Pancreas (tissue), 10 donors: ENCODE measurements at regions not wholly inside any gene's neighbourhood (a gene's known extent, or its start where the extent isn't known, plus 50 kb on each side); places are given as distances from the start of the nearest gene placed in this dataset.
A peak's percentile ranks its signal among the peaks of the same experiment; 100 is the strongest.

Experiments used
- ATAC-seq, 4 donors: fragments of 200-7000 bp; cut with Tn5 transposase; one replicate each; pipeline versions ENCODE4 v1.8.0 to v1.9.1; 2020; ENCODE audit warnings: mild to moderate bottlenecking in 4 of 4, moderate library complexity in 4 of 4
- DNase-seq, 6 donors: peaks; one replicate each; pipeline ENCODE4 v3.0.0-alpha.2; 2020
- FAIRE-seq: peaks from 2 replicates; lab custom pipeline; 2012; peaks lifted over from hg19 to GRCh38; lab: Jason Lieb, UNC
- H3K27ac ChIP-seq, 4 donors: fragments of 200-600 bp; sonication (generic); 1 replicate in 3 of 4; 2 replicates in 1 of 4; pipeline versions ENCODE4 v1.5.0 to v1.8.0; 2020
- H3K27me3 ChIP-seq, 4 donors: fragments of 200-600 bp; one replicate each; pipeline ENCODE4 v1.8.0; 2021
- H3K36me3 ChIP-seq, 3 donors: fragments of 200-600 bp; sonication (generic) in 1 of 3; one replicate each; pipeline versions ENCODE4 v1.5.0 to v1.8.0; 2020 to 2021
- H3K4me1 ChIP-seq, 3 donors: fragments of 200-600 bp; one replicate each; pipeline ENCODE4 v1.8.0; 2021
- H3K4me3 ChIP-seq, 4 donors: fragments of 200-600 bp; sonication (generic) in 2 of 4; one replicate each; pipeline versions ENCODE4 v1.5.0 to v1.8.0; 2020 to 2021
- H3K9me3 ChIP-seq, 4 donors: fragments of 200-600 bp; one replicate each; pipeline ENCODE4 v1.8.0; 2021
- WGBS, 2 donors: extraction: QIAGEN DNeasy Blood & Tissue Kit; methylation state at CpG; one replicate each; pipeline ENCODE4 v1.1.7; 2013; 5-methylcytosine and 5-hydroxymethylcytosine counted together
- intact Hi-C, 3 donors: fragments of 100-400 bp; cut with DNase I; formaldehyde crosslinking; loops; one replicate each; pipeline versions ENCODE4 v1.11.1 to v1.14.2; 2022
- TF ChIP-seq, protein P1 (sequence below), 4 donors: fragments of 200-600 bp; sonication (generic) in 3 of 4; IDR thresholded peaks; one replicate each; pipeline versions ENCODE4 v1.5.0 to v1.8.0; 2021; ENCODE audit warnings: antibody characterized with exemption in 4 of 4
- donor health status: healthy with polysubstance abuse.
- donor health status: DM: no; HTN: no; CAD: no; lungs with moderate emphysema.
- donor health status: DM: no; HTN: no; CAD: no.
- donor health status: control.
- donor health status: control.
- donor health status: Bipolar disorder and iron deficiency.
- donor health status: DM: yes; HTN: yes; CAD: no.
- donor health status: DM: no; HTN: no; CAD: no.
- donor health status: DM: no; HTN: no; CAD: no.
- donor health status: DM: yes; HTN: yes; CAD: no.

DNA sequence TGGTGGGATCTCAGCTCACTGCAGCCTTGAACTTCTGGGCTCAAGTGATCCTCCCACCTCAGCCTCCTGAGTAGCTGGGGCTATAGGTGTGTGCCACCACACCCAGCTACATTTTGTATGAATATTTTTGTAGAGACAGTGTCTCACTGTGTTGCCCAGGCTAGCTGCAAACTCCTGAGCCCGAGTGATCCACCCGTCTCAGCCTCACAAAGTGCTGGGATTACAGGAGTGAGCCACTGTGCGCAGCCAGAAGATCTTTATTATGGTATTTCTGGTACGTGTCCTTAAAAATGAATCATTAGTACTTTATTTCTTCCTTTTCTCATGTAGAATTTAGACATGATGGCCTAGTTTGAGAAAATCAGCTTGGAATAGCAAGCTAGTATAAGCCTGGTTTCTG, 153.3 kb downstream of the BCHE start:
- TF ChIP-seq, protein P1, sequence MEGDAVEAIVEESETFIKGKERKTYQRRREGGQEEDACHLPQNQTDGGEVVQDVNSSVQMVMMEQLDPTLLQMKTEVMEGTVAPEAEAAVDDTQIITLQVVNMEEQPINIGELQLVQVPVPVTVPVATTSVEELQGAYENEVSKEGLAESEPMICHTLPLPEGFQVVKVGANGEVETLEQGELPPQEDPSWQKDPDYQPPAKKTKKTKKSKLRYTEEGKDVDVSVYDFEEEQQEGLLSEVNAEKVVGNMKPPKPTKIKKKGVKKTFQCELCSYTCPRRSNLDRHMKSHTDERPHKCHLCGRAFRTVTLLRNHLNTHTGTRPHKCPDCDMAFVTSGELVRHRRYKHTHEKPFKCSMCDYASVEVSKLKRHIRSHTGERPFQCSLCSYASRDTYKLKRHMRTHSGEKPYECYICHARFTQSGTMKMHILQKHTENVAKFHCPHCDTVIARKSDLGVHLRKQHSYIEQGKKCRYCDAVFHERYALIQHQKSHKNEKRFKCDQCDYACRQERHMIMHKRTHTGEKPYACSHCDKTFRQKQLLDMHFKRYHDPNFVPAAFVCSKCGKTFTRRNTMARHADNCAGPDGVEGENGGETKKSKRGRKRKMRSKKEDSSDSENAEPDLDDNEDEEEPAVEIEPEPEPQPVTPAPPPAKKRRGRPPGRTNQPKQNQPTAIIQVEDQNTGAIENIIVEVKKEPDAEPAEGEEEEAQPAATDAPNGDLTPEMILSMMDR (IDR thresholded peaks at IDR 0.05) = no peak
- intact Hi-C loops = no loop called here
- H3K4me3 ChIP-seq = no peak overlapping the region
- FAIRE-seq (no peak), DNase-seq (no peak), ATAC-seq (no peak)
- no peaks in the 10 kb centered on the region for H3K27me3 ChIP-seq
- H3K27ac ChIP-seq = no peak overlapping the region
- WGBS, 2 donors = 87 to 89% methylated on average over 4 of the region's 4 CpGs
- H3K36me3 ChIP-seq = no peaks in the 10 kb centered on the region
- H3K4me1 ChIP-seq = no peaks in the 10 kb centered on the region
- H3K9me3 ChIP-seq = no peaks in the 10 kb centered on the region

DNA sequence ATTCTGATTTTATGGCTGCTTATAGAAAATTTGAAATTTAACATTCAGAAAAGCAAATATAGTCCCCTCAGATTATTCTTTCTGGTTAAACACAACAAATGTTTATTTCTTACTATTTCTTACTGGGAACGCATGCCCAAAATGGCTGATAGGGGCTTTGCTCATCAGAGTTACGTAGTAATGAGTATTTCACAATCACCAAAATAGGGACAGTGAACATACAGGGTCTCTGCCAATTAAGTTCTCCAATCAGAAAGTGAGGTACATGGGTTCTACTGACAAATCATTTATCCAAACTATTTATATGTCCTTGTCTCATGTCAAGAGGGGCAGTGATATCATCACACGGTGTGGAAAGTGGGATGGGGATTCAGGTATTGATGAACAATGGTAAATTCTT, 154.5 kb downstream of the BCHE start:
- Histone ChIP-seq H3K9me3 (no peaks in the 10 kb centered on the region), H3K27ac (no peak overlapping the region), H3K36me3 (no peaks in the 10 kb centered on the region), H3K4me1 (no peaks in the 10 kb centered on the region), H3K27me3 (no peaks in the 10 kb centered on the region), H3K4me3 (no peak overlapping the region)
- TF ChIP-seq, protein P1 (IDR thresholded peaks at IDR 0.05) = no peak
- no peak for DNase-seq
- 89 to 91% methylated on average over 3 of the region's 3 CpGs for WGBS, 2 donors
- no peak for ATAC-seq
- FAIRE-seq = no peak
- intact Hi-C loops = no loop called here

DNA sequence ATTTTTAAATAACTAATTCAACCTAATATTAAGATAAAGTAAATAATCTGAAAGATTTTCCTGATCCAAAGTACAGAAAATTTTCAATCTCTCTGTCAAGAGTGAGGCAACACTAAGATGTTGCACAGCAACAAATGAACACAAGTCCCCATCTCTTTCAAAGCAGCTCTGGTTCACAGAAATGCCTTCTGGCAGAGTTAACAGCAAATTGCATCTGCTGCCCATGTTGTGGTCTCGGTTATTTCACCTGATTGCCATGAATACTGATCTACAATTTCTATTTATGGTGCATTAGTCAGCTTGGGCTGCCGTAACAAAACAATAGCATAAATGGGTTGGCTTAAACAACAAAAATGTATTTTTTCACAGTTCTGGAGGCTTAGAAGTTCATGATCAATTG, 167.3 kb downstream of the BCHE start:
- DNase-seq (no peak), FAIRE-seq (no peak), ATAC-seq (peak in 1 of 4 donors; percentile 57)
- no peak overlapping the region for H3K27ac ChIP-seq
- intact Hi-C loops = no loop called here
- TF ChIP-seq, protein P1 (IDR thresholded peaks at IDR 0.05) = no peak
- H3K27me3 ChIP-seq = no peaks in the 10 kb centered on the region
- no peak overlapping the region for H3K4me3 ChIP-seq
- H3K36me3 ChIP-seq = no peaks in the 10 kb centered on the region
- H3K9me3 ChIP-seq = no peaks in the 10 kb centered on the region
- WGBS, 2 donors = 86 to 95% methylated on average over 2 of the region's 2 CpGs
- no peaks in the 10 kb centered on the region for H3K4me1 ChIP-seq

DNA sequence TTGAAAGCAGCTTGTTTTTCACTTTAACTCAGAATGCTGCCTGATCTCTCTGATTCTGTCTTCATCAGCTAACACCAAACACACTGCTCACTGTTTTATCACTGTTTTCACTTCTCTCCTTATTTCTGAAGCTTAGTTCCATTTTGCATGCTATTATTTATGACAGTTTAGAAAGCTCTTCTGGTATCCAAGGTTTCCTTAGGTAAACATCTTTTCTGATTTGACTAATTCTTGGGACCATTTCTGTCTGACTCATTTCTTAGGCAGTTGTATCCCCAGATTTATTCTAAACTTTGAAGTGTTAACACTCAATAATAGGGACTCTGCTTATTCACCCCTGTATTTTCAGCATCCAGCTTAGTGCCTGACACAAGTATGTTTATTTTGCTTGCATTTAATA, 167.7 kb downstream of the BCHE start:
- Histone ChIP-seq H3K36me3 (no peaks in the 10 kb centered on the region), H3K4me3 (no peak overlapping the region), H3K4me1 (no peaks in the 10 kb centered on the region), H3K9me3 (no peaks in the 10 kb centered on the region), H3K27ac (no peak overlapping the region), H3K27me3 (no peaks in the 10 kb centered on the region)
- ATAC-seq = no peak
- TF ChIP-seq, protein P1 (IDR thresholded peaks at IDR 0.05) = no peak
- DNase-seq = no peak
- intact Hi-C loops = no loop called here
- peak; percentile 73 for FAIRE-seq

DNA sequence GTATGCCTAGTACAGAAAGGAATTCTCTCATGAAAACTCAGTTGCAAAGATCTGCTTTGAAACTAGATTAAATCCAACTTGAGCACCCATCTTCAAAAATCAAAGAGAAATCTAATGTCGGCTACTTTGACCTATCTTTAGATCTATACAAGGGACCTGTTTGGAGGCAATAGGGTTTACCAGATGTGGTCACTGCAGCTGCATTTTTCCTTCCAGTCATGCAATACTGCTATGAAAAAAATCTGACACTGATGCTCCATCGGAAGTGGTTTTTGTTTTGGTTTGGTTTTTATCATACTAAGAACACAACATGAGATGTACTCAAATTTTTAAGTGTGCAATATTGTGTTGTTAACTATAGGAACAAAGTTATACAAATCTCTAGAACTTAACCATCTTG, 169.5 kb downstream of the BCHE start:
- H3K4me1 ChIP-seq = no peaks in the 10 kb centered on the region
- no peak for ATAC-seq
- H3K27ac ChIP-seq = no peak overlapping the region
- TF ChIP-seq, protein P1 (IDR thresholded peaks at IDR 0.05) = no peak
- no peak for FAIRE-seq
- no peak overlapping the region for H3K4me3 ChIP-seq
- H3K36me3 ChIP-seq = no peaks in the 10 kb centered on the region
- 90 to 99% methylated on average over 2 of the region's 2 CpGs for WGBS, 2 donors
- no peaks in the 10 kb centered on the region for H3K9me3 ChIP-seq
- DNase-seq = no peak
- H3K27me3 ChIP-seq = no peaks in the 10 kb centered on the region
- intact Hi-C loops = no loop called here
